ENCODE measurements at regions not wholly inside any gene's neighbourhood (a gene's known extent, or its start where the extent isn't known, plus 50 kb on each side); places are given as distances from the start of the nearest gene placed in this dataset.
A peak's percentile ranks its signal among the peaks of the same experiment; 100 is the strongest.

GRCh38 chr1:81682490-81682889 lies 118.2 kb upstream of the ADGRL2 start:
- Histone ChIP-seq H3K27ac (ENCODE audit: low read depth in 2 of 2, low read length in 2 of 2) (peak overlapping the region in 1 of 2 donors; percentile 78), H3K9me3 (ENCODE audit: control insufficient read depth in 2 of 3, insufficient read depth in 1 of 3, low read length in 3 of 3) (no peaks in the 10 kb centered on the region), H3K27me3 (ENCODE audit: control insufficient read depth, insufficient read depth, low read length) (no peaks in the 10 kb centered on the region), H3K4me1 (ENCODE audit: control insufficient read depth in 2 of 3, insufficient read depth in 2 of 3, low read depth in 1 of 3, low read length in 3 of 3) (peaks cover 3 to 6% (median 4%) of the 10 kb centered on the region in 3 donors), H3K36me3 (ENCODE audit: control insufficient read depth in 2 of 3, insufficient read depth in 3 of 3, low read length in 3 of 3) (no peaks in the 10 kb centered on the region), H3K9ac (ENCODE audit: low read length in 3 of 3) (no peak overlapping the region), H3K4me3 (ENCODE audit: low read length in 3 of 3) (no peak overlapping the region)
- TF ChIP-seq, protein P1, sequence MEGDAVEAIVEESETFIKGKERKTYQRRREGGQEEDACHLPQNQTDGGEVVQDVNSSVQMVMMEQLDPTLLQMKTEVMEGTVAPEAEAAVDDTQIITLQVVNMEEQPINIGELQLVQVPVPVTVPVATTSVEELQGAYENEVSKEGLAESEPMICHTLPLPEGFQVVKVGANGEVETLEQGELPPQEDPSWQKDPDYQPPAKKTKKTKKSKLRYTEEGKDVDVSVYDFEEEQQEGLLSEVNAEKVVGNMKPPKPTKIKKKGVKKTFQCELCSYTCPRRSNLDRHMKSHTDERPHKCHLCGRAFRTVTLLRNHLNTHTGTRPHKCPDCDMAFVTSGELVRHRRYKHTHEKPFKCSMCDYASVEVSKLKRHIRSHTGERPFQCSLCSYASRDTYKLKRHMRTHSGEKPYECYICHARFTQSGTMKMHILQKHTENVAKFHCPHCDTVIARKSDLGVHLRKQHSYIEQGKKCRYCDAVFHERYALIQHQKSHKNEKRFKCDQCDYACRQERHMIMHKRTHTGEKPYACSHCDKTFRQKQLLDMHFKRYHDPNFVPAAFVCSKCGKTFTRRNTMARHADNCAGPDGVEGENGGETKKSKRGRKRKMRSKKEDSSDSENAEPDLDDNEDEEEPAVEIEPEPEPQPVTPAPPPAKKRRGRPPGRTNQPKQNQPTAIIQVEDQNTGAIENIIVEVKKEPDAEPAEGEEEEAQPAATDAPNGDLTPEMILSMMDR (IDR thresholded peaks at IDR 0.05; ENCODE audit: borderline replicate concordance, extremely low read depth, insufficient read depth) = no peak
- intact Hi-C loops (cut with DNase I) = no loop called here
- FAIRE-seq (no peak), DNase-seq (peak in 2 of 5 donors; percentile 47 to 54)

DNA sequence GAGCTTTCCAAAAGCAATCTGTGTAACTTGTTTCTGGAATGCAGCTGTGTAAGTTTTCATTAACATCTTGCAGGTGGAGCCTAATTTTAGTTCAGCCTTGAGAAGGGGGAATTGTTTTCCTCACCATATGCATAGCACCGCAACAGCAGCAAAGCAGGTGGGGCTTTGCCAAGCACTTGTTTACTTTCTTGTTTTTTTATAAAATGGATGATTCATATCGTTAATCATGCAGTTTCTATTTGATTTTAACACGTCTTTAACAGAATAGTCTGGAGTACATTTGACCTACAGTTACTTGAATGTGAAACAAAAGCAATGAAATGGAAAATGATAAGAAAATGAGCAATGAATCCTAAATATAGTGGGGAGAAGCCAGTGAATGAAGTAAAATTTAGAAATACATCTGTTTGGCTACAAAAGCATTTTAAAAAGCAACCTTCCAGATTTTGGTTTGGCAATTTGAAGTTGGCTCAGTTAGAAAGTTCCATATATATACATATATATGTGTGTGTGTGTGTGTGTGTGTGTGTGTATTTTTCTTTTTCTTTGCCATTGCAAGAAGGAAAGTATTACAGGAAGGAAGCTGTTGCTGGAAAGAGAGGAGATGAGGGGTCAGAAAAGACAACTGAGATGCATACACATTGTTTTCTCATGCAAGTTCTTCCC lies 119.0 kb upstream of the ADGRL2 start:
- no peak overlapping the region for H3K9ac ChIP-seq (ENCODE audit: low read length in 3 of 3)
- peak overlapping the region in 1 of 3 donors; percentile 14 for H3K4me3 ChIP-seq (ENCODE audit: low read length in 3 of 3)
- intact Hi-C loops (cut with DNase I) = no loop called here
- H3K36me3 ChIP-seq (ENCODE audit: control insufficient read depth in 2 of 3, insufficient read depth in 3 of 3, low read length in 3 of 3) = no peaks in the 10 kb centered on the region
- H3K27me3 ChIP-seq (ENCODE audit: control insufficient read depth, insufficient read depth, low read length) = no peaks in the 10 kb centered on the region
- peak in 2 of 5 donors; percentile 53 to 63 for DNase-seq
- FAIRE-seq = no peak
- peaks cover 3 to 6% (median 4%) of the 10 kb centered on the region in 3 donors for H3K4me1 ChIP-seq (ENCODE audit: control insufficient read depth in 2 of 3, insufficient read depth in 2 of 3, low read depth in 1 of 3, low read length in 3 of 3)
- no peaks in the 10 kb centered on the region for H3K9me3 ChIP-seq (ENCODE audit: control insufficient read depth in 2 of 3, insufficient read depth in 1 of 3, low read length in 3 of 3)
- peak overlapping the region in 1 of 2 donors; percentile 78 for H3K27ac ChIP-seq (ENCODE audit: low read depth in 2 of 2, low read length in 2 of 2)
- TF ChIP-seq, protein P1 (IDR thresholded peaks at IDR 0.05; ENCODE audit: borderline replicate concordance, extremely low read depth, insufficient read depth) = no peak

DNA sequence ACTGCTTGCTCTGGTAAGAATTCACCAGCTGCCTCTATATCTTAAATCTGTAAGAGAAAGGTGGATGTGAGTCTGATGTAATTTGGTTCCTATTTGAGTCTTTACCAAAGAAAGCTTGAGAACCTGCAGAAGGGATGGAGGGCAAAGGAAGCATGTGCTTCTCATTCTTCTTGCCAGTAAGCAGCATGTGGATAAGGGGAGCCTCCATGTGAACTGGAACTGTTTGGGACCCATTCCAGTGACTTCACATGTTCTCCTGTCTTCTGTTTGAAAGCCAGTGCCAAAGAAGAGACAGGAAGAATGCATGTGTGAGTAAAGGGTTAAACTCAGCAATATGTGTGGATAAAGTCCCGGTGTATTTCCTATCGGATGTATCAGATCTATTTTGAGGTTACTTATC lies 119.6 kb upstream of the ADGRL2 start:
- TF ChIP-seq, protein P1 (IDR thresholded peaks at IDR 0.05; ENCODE audit: borderline replicate concordance, extremely low read depth, insufficient read depth) = no peak
- intact Hi-C loops (cut with DNase I) = no loop called here
- Histone ChIP-seq H3K36me3 (ENCODE audit: control insufficient read depth in 2 of 3, insufficient read depth in 3 of 3, low read length in 3 of 3) (no peaks in the 10 kb centered on the region), H3K4me3 (ENCODE audit: low read length in 3 of 3) (peak overlapping the region in 1 of 3 donors; percentile 14), H3K9me3 (ENCODE audit: control insufficient read depth in 2 of 3, insufficient read depth in 1 of 3, low read length in 3 of 3) (no peaks in the 10 kb centered on the region), H3K27ac (ENCODE audit: low read depth in 2 of 2, low read length in 2 of 2) (peak overlapping the region in 1 of 2 donors; percentile 61), H3K9ac (ENCODE audit: low read length in 3 of 3) (no peak overlapping the region), H3K4me1 (ENCODE audit: control insufficient read depth in 2 of 3, insufficient read depth in 2 of 3, low read depth in 1 of 3, low read length in 3 of 3) (peaks cover 3 to 6% (median 4%) of the 10 kb centered on the region in 3 donors), H3K27me3 (ENCODE audit: control insufficient read depth, insufficient read depth, low read length) (no peaks in the 10 kb centered on the region)
- FAIRE-seq = no peak
- no peak for DNase-seq

All from kidney (tissue), 13 donors.